ENCODE measurements at regions not wholly inside any gene's neighbourhood (a gene's known extent, or its start where the extent isn't known, plus 50 kb on each side); places are given as distances from the start of the nearest gene placed in this dataset.

- no peak overlapping the region for H3K4me3 ChIP-seq (ENCODE audit: low read depth in 1 of 5, low read length in 5 of 5)
- H3K27ac ChIP-seq (ENCODE audit: low read depth, low read length), result no peak overlapping the region
- H3K4me1 ChIP-seq (ENCODE audit: control insufficient read depth in 5 of 5, insufficient read depth in 5 of 5, low read length in 5 of 5), result no peaks in the 10 kb centered on the region
- no peak overlapping the region for H3K9ac ChIP-seq (ENCODE audit: low read length in 5 of 5)
- H3K36me3 ChIP-seq (ENCODE audit: control insufficient read depth in 5 of 5, insufficient read depth in 5 of 5, low read length in 5 of 5), result no peaks in the 10 kb centered on the region
- no peaks in the 10 kb centered on the region for H3K27me3 ChIP-seq (ENCODE audit: control insufficient read depth in 5 of 5, insufficient read depth in 4 of 5, low read length in 5 of 5)
- H3K9me3 ChIP-seq (ENCODE audit: control insufficient read depth in 5 of 5, low read length in 5 of 5), result no peaks in the 10 kb centered on the region
Measured at GRCh38 chr6:80547827-80548226, 441.4 kb downstream of the BCKDHB start.

- no peak overlapping the region for H3K27ac ChIP-seq (ENCODE audit: low read depth, low read length)
- H3K27me3 ChIP-seq (ENCODE audit: control insufficient read depth in 5 of 5, insufficient read depth in 4 of 5, low read length in 5 of 5), result no peaks in the 10 kb centered on the region
- H3K4me1 ChIP-seq (ENCODE audit: control insufficient read depth in 5 of 5, insufficient read depth in 5 of 5, low read length in 5 of 5), result no peaks in the 10 kb centered on the region
- H3K9ac ChIP-seq (ENCODE audit: low read length in 5 of 5), result no peak overlapping the region
- no peaks in the 10 kb centered on the region for H3K36me3 ChIP-seq (ENCODE audit: control insufficient read depth in 5 of 5, insufficient read depth in 5 of 5, low read length in 5 of 5)
- H3K4me3 ChIP-seq (ENCODE audit: low read depth in 1 of 5, low read length in 5 of 5), result no peak overlapping the region
- no peaks in the 10 kb centered on the region for H3K9me3 ChIP-seq (ENCODE audit: control insufficient read depth in 5 of 5, low read length in 5 of 5)
Measured at GRCh38 chr6:80544976-80545722, 438.7 kb downstream of the BCKDHB start.

- Histone ChIP-seq H3K9me3 (ENCODE audit: control insufficient read depth in 5 of 5, low read length in 5 of 5) (no peaks in the 10 kb centered on the region), H3K27me3 (ENCODE audit: control insufficient read depth in 5 of 5, insufficient read depth in 4 of 5, low read length in 5 of 5) (no peaks in the 10 kb centered on the region), H3K9ac (ENCODE audit: low read length in 5 of 5) (no peak overlapping the region), H3K4me1 (ENCODE audit: control insufficient read depth in 5 of 5, insufficient read depth in 5 of 5, low read length in 5 of 5) (no peaks in the 10 kb centered on the region), H3K4me3 (ENCODE audit: low read depth in 1 of 5, low read length in 5 of 5) (no peak overlapping the region), H3K36me3 (ENCODE audit: control insufficient read depth in 5 of 5, insufficient read depth in 5 of 5, low read length in 5 of 5) (no peaks in the 10 kb centered on the region), H3K27ac (ENCODE audit: low read depth, low read length) (no peak overlapping the region)
Measured at GRCh38 chr6:80544555-80544954, 438.1 kb downstream of the BCKDHB start.

- Histone ChIP-seq H3K36me3 (ENCODE audit: control insufficient read depth in 5 of 5, insufficient read depth in 5 of 5, low read length in 5 of 5) (no peaks in the 10 kb centered on the region), H3K9ac (ENCODE audit: low read length in 5 of 5) (no peak overlapping the region), H3K9me3 (ENCODE audit: control insufficient read depth in 5 of 5, low read length in 5 of 5) (no peaks in the 10 kb centered on the region), H3K4me3 (ENCODE audit: low read depth in 1 of 5, low read length in 5 of 5) (no peak overlapping the region), H3K4me1 (ENCODE audit: control insufficient read depth in 5 of 5, insufficient read depth in 5 of 5, low read length in 5 of 5) (no peaks in the 10 kb centered on the region), H3K27me3 (ENCODE audit: control insufficient read depth in 5 of 5, insufficient read depth in 4 of 5, low read length in 5 of 5) (no peaks in the 10 kb centered on the region), H3K27ac (ENCODE audit: low read depth, low read length) (no peak overlapping the region)
Measured at GRCh38 chr6:80543598-80544222, 437.2 kb downstream of the BCKDHB start.

- Histone ChIP-seq H3K9ac (ENCODE audit: low read length in 5 of 5) (no peak overlapping the region), H3K36me3 (ENCODE audit: control insufficient read depth in 5 of 5, insufficient read depth in 5 of 5, low read length in 5 of 5) (no peaks in the 10 kb centered on the region), H3K9me3 (ENCODE audit: control insufficient read depth in 5 of 5, low read length in 5 of 5) (no peaks in the 10 kb centered on the region), H3K4me1 (ENCODE audit: control insufficient read depth in 5 of 5, insufficient read depth in 5 of 5, low read length in 5 of 5) (no peaks in the 10 kb centered on the region), H3K27me3 (ENCODE audit: control insufficient read depth in 5 of 5, insufficient read depth in 4 of 5, low read length in 5 of 5) (no peaks in the 10 kb centered on the region), H3K4me3 (ENCODE audit: low read depth in 1 of 5, low read length in 5 of 5) (no peak overlapping the region), H3K27ac (ENCODE audit: low read depth, low read length) (no peak overlapping the region)
Measured at GRCh38 chr6:80543151-80543550, 436.7 kb downstream of the BCKDHB start.

GRCh38 chr6:80541886-80542285 is 435.4 kb downstream of the BCKDHB start:
- Histone ChIP-seq H3K9me3 (ENCODE audit: control insufficient read depth in 5 of 5, low read length in 5 of 5) (no peaks in the 10 kb centered on the region), H3K9ac (ENCODE audit: low read length in 5 of 5) (no peak overlapping the region), H3K36me3 (ENCODE audit: control insufficient read depth in 5 of 5, insufficient read depth in 5 of 5, low read length in 5 of 5) (no peaks in the 10 kb centered on the region), H3K27ac (ENCODE audit: low read depth, low read length) (no peak overlapping the region), H3K4me1 (ENCODE audit: control insufficient read depth in 5 of 5, insufficient read depth in 5 of 5, low read length in 5 of 5) (no peaks in the 10 kb centered on the region), H3K4me3 (ENCODE audit: low read depth in 1 of 5, low read length in 5 of 5) (no peak overlapping the region), H3K27me3 (ENCODE audit: control insufficient read depth in 5 of 5, insufficient read depth in 4 of 5, low read length in 5 of 5) (no peaks in the 10 kb centered on the region)

GRCh38 chr6:80541181-80541580 is 434.7 kb downstream of the BCKDHB start:
- H3K27me3 ChIP-seq (ENCODE audit: control insufficient read depth in 5 of 5, insufficient read depth in 4 of 5, low read length in 5 of 5), result no peaks in the 10 kb centered on the region
- no peaks in the 10 kb centered on the region for H3K4me1 ChIP-seq (ENCODE audit: control insufficient read depth in 5 of 5, insufficient read depth in 5 of 5, low read length in 5 of 5)
- no peak overlapping the region for H3K9ac ChIP-seq (ENCODE audit: low read length in 5 of 5)
- H3K27ac ChIP-seq (ENCODE audit: low read depth, low read length), result no peak overlapping the region
- peaks cover 0 to under 1% (median 0%) of the 10 kb centered on the region in 5 donors for H3K9me3 ChIP-seq (ENCODE audit: control insufficient read depth in 5 of 5, low read length in 5 of 5)
- no peaks in the 10 kb centered on the region for H3K36me3 ChIP-seq (ENCODE audit: control insufficient read depth in 5 of 5, insufficient read depth in 5 of 5, low read length in 5 of 5)
- H3K4me3 ChIP-seq (ENCODE audit: low read depth in 1 of 5, low read length in 5 of 5), result no peak overlapping the region

- no peak overlapping the region for H3K9ac ChIP-seq (ENCODE audit: low read length in 5 of 5)
- no peaks in the 10 kb centered on the region for H3K36me3 ChIP-seq (ENCODE audit: control insufficient read depth in 5 of 5, insufficient read depth in 5 of 5, low read length in 5 of 5)
- H3K27me3 ChIP-seq (ENCODE audit: control insufficient read depth in 5 of 5, insufficient read depth in 4 of 5, low read length in 5 of 5), result no peaks in the 10 kb centered on the region
- H3K4me1 ChIP-seq (ENCODE audit: control insufficient read depth in 5 of 5, insufficient read depth in 5 of 5, low read length in 5 of 5), result no peaks in the 10 kb centered on the region
- no peak overlapping the region for H3K27ac ChIP-seq (ENCODE audit: low read depth, low read length)
- H3K9me3 ChIP-seq (ENCODE audit: control insufficient read depth in 5 of 5, low read length in 5 of 5), result peaks cover 0 to 4% (median 0%) of the 10 kb centered on the region in 5 donors
- H3K4me3 ChIP-seq (ENCODE audit: low read depth in 1 of 5, low read length in 5 of 5), result no peak overlapping the region
Measured at GRCh38 chr6:80540700-80541099, 434.2 kb downstream of the BCKDHB start.

GRCh38 chr6:80537118-80537972 is 430.9 kb downstream of the BCKDHB start:
- H3K27ac ChIP-seq (ENCODE audit: low read depth, low read length), result no peak overlapping the region
- peaks cover 0 to 6% (median 0%) of the 10 kb centered on the region in 5 donors for H3K9me3 ChIP-seq (ENCODE audit: control insufficient read depth in 5 of 5, low read length in 5 of 5)
- H3K9ac ChIP-seq (ENCODE audit: low read length in 5 of 5), result no peak overlapping the region
- H3K36me3 ChIP-seq (ENCODE audit: control insufficient read depth in 5 of 5, insufficient read depth in 5 of 5, low read length in 5 of 5), result no peaks in the 10 kb centered on the region
- no peaks in the 10 kb centered on the region for H3K27me3 ChIP-seq (ENCODE audit: control insufficient read depth in 5 of 5, insufficient read depth in 4 of 5, low read length in 5 of 5)
- no peaks in the 10 kb centered on the region for H3K4me1 ChIP-seq (ENCODE audit: control insufficient read depth in 5 of 5, insufficient read depth in 5 of 5, low read length in 5 of 5)
- no peak overlapping the region for H3K4me3 ChIP-seq (ENCODE audit: low read depth in 1 of 5, low read length in 5 of 5)
